Left ventricle myocardium superior (tissue), 1 donor: ENCODE measurements at regions not wholly inside any gene's neighbourhood (a gene's known extent, or its start where the extent isn't known, plus 50 kb on each side); places are given as distances from the start of the nearest gene placed in this dataset.

Experiments
- ATAC-seq: fragments of 200-7000 bp; cut with Tn5 transposase; one replicate; pipeline ENCODE4 v1.9.1; 2020; ENCODE audit warnings: mild to moderate bottlenecking, moderate library complexity
- DNase-seq: peaks from one replicate; pipeline ENCODE4 v3.0.0-alpha.2; 2020
- intact Hi-C: fragments of 100-400 bp; cut with micrococcal nuclease; formaldehyde crosslinking; loops from one replicate; pipeline ENCODE4 v1.11.0; 2022
- donor health status: DM: no; HTN: yes; CAD: no; lungs with severe emphysema.

DNA sequence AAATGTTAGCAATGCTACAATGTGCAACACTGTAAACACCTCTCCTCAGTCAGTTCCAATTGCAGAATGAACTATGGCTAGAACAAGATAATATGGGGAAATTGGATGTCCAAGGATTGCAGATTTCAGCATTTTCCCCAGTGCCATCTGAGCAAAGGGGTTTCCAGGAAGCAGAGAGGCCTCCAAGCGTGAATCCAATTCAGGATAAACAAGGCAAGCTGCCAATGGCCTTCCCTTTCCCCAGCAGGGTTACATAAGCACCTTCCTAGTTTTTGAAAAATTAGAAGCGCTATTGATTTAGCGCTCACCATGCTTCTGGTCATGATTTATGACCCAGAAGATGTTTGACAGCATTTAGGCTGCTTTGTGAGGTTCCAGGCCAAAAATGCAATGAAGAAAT, 223.0 kb upstream of the GATB start:
- ATAC-seq (no peak), DNase-seq (no peak)
- intact Hi-C loops = no loop called here

DNA sequence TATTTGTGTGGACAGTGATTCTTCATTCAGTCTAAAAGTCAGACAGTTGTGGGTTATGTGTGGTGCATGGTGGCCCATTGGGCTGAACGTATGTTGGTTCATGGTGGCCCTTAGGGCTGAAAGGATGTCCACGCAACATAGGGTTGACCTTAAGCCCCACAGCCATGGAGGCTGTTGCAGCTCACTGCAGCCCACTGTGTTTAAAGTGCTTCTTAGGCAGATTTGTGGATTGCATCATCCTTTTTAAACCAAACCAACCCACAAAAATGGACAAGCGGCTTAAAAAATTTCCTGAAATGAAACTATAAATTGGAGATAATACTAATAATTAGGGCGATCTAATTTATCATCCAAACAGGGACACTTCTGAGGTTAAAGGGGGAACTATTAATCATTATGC, 219.0 kb upstream of the GATB start:
- ATAC-seq = no peak
- intact Hi-C loops = no loop called here
- no peak for DNase-seq

DNA sequence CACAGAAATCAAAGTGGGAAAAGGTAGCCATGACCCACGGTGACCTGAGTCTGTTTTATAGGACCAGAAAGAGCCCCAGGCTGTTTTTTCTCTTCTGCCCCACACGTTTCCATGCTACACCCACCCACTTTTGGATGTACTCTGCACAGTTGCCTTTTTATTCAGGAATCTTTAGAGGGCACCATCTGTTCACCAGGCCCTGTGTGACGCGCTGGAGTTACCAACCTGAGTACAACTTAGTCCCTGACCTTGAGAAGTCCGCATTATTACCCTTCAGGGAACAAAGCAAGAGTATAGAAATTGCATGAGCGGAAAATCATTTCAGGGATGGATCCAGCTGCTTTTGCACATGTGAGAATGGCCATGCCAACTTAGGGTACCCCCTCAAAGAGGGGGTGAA, 207.8 kb upstream of the GATB start:
- ATAC-seq (peak; percentile 21), DNase-seq (no peak)
- intact Hi-C loops = no loop called here

DNA sequence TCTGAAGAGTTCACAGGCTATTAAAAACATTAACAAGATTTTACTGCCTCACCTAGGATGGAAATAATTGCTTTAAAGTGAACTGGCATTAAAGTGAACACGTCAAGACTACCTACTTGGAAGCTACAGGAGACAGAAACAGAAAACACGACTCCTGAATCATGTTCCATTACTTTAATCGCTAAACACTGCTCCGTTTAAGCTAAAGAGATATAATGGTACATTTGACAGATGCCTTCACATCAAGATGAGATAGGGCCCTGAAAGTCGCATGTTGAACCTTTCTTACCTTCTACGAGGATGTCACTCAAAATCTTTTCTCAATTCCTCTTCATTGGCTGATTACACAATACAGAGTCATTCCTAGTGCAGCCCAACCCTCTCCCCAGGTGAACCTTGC, 206.3 kb upstream of the GATB start:
- intact Hi-C loops = no loop called here
- no peak for DNase-seq
- ATAC-seq = no peak

DNA sequence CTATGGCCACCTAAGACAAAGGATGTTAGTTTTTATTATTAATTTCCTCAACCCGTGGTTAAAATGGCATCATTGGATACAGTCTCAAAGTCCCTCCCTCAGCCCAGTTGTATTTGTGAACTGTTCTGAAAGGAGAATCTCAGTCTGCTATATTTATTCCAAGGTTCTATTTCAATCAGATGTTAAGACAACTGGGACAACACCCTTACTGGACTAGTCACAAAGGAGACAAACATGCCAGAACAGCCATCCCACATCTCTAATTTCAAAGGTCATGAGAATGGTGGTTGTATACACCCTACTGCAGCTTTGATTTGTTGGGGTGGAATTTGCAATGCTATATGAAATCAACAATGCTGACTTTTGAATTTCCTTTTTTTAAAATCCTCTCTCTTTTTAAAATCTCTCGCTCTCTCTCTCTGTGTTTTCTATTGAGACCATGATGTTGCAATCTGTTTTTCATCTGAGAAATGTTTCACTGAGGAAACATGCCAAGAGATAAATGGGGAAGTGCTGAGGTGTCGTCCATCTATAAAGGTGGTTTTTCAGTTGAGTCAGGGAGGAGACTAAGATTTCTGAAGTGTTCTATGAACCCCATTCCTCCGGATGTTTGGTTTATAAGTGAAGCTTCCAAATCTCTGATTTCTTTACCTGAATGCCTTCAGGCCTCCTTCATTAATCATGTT, 201.5 kb upstream of the GATB start:
- no peak for DNase-seq
- no peak for ATAC-seq
- intact Hi-C loops = no loop called here

DNA sequence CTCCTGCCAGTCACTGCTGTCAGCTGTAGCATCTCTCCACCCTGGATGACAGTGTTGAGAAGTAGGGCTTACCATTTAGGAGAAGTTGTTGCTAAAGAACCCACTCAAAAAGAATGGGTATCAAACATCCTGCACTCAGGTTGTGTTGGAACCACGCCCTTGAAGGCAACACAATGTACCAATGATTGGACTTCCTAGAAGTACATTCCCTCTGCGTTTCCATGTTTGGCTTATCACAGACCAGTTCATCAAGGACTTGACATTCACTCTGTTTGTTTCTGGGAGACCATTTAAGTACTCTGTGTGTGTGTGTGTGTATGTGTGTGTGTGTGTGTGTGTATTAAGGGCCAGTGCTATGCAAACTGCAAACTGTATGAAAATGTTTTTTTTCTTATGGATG, 200.6 kb upstream of the GATB start:
- no peak for DNase-seq
- intact Hi-C loops = no loop called here

DNA sequence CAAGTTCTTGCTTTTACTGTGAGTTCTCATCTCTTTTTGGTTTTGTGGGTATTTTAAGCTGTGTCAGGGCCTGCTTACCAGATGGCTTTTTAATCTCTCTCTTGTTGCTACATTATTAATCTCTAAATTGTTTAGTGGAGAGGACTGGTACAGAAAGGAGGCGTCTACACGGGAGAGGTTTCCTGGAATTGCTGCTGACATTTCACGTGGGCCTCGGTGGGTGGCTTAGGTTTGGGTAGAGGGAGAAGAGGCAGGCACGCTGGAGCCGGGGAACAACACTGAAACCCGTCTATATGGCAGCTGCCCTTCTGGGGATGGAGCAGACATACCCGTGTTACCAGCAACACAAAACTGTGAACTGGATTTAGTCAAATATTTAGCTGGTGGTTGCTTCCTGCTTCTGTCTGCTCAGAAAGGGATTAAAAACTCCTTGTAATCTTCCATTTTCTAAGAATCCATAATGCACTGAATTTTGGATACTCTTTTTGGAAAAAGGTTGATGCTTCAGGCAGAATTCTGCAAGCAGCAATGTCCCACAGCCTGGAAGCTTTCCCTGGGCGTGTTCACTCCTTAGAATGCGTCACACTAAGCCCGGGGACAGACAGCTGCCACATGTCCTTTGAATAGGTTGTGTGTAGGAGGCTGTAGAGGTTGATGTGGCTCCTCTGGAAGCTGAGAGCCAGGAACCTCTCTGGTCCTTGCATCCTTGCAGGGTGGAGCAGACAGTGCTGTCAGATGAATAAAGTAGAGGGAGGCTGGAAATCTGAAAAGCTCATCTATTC, 199.8 kb upstream of the GATB start:
- peak; percentile 52 for ATAC-seq
- intact Hi-C loops = no loop called here
- DNase-seq = no peak

More for the DNA sequence above, 200.6 kb upstream of the GATB start:
- peak; percentile 82 for ATAC-seq

DNA sequence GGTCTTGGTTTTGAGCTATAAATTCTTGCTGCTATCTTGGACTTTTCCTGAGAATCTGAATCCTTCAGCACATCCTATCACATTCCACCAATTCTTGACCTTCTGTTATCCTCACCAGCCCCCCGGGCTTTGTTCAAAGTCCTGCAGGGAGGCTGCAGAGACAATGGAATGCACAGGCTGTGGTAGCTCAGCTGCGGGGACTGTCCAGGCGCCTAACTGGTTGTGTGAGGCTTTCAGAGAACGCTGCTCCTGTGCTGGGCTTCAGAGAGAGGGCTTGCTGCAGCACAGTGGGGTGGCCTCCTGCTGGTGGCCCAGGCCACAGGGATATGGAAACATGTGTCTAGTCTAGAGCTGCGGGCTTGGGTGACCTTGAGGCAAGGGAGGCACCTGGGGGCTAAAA, 196.3 kb upstream of the GATB start:
- ATAC-seq (peak; percentile 61), DNase-seq (peak; percentile 34)
- intact Hi-C loops = no loop called here

DNA sequence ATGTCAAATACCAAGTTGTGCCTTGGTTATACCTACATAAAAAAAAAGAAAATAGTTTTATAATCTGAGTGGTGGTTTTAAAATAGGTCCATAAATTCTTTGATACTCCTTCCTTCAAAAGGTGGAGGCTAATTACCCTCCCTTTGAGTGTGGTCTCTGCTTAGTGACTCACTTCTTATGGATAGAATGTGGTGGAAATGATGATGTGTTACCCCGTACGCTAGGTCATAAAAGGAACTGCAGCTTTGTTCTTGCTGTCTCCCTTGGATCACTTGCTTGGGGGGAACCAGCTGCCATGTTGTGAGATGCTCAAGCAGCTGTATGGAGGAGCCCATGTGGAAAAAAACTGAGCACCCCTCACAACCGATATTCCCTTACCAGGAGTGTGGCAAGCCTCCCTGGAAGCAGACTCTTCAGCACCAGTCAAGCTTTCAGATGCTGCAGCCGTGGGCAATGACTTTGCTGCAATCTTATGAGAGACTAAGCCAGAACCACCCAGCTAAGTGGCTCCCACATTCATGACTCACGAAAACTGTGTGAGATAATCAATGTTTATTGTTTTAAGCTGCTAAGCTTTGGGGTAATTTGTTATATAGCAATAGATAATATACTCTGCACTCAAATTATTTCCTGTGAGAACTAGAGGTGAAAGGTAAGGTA, 195.0 kb upstream of the GATB start:
- intact Hi-C loops = no loop called here
- no peak for DNase-seq
- ATAC-seq = no peak

DNA sequence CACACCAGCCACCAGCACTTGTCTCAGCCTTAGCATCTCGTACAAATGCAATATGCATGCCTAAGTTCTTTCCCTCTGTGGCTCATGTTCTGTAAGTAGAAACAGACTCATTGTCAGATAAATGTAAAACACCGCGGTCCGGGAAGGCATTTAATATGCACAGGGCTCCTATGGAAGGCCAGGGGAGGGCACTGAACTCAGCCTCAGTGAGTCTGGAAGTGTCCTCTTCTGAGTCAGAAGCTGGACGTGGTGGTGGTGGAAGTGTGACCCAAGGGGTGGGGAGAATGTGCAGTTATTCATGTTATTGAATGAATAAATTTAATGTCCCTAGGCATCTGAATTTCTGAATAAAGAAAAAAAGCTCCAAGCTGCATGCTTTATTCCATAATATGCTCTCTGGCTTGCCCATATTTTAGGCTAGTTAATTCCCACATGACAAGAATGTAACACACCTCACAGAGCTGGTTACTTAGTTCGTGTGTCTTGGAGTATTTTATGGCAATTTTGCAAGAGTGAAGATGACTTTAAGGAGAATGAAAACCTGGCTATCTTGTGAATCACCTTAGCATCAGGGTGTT, 193.1 kb upstream of the GATB start:
- intact Hi-C loops = no loop called here
- ATAC-seq (no peak), DNase-seq (no peak)

DNA sequence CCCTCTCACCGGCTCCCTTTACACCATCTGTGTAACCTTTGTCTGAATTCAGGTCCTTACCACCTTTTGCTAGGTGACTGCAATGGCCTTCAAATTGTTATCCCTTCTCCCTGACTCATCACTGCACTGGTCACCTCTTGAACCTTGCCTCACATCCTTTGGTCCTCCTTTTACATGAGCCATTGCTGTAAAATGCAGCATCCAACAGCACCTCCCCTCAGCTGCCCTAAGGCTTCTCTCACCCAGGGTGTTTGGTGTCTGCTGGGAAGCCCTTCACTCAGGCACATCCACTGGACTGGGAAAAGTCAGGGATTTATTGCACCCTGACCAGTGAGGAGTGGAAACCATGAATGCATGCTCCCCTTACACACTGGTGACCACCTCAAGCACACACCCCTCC, 192.5 kb upstream of the GATB start:
- ATAC-seq = no peak
- no peak for DNase-seq
- intact Hi-C loops = no loop called here

DNA sequence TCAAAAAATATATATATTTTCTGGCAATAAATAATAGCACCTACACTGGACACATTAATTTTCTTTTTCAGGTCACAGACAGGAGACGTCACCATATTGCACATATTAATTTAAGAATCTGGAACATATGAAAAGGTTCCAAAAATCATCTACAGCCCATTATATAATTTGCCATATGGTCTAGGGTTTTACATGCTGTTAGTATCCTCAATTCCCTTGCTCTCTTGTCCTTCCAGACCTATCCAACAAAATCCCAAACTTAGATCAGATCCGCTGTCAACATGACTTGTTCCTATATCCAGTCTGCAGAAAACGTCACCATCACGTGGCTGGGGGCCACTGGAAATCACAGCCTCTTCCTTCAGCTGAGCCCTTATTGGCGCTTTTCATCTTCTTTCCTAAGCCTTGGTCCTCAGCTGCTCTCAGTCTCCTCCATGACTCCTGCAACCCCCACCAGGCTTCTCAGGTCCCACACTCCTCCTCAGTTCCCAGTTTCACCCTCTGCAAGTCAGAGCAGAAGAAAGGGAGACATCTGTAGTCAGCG, 192.0 kb upstream of the GATB start:
- DNase-seq (no peak), ATAC-seq (no peak)
- intact Hi-C loops = no loop called here

DNA sequence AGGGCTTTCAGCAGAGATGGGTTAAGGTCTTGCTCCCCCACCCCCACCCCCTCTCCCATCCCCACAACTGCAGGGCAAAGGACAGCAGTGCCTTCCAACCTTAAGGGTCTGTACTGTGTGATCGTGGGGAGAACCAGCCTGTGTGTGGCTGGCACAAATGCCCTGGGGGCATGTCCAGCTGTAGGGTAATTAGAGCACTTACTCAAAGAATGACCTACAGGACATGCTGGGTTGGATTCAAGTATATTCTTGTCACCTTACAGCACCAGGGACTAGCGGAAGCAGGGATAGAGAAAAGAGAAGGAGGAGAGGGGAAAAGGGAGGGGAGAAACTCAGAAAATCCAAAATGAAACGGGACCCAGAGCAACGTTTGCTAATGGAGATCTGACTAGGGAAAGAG, 191.3 kb upstream of the GATB start:
- DNase-seq (no peak), ATAC-seq (no peak)
- intact Hi-C loops = no loop called here

DNA sequence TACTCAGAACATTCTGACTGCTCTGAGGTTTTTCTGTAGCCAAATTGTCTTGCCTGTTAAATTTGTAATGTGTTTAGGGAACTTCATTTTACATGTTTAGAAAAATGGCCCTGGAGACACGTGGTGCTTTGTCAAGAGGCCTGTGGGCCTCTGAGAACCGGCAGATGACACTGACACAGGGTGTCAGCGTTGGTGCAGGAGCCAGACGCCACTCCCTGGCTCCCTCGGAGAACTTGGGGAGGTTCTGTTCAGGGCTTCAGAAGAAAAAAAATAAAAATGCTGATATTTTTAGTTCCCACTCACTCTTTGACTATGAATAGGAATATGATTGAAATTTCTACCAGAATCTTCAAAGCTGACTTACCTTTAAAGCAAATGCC, 190.9 kb upstream of the GATB start:
- intact Hi-C loops = no loop called here
- ATAC-seq (no peak), DNase-seq (no peak)

DNA sequence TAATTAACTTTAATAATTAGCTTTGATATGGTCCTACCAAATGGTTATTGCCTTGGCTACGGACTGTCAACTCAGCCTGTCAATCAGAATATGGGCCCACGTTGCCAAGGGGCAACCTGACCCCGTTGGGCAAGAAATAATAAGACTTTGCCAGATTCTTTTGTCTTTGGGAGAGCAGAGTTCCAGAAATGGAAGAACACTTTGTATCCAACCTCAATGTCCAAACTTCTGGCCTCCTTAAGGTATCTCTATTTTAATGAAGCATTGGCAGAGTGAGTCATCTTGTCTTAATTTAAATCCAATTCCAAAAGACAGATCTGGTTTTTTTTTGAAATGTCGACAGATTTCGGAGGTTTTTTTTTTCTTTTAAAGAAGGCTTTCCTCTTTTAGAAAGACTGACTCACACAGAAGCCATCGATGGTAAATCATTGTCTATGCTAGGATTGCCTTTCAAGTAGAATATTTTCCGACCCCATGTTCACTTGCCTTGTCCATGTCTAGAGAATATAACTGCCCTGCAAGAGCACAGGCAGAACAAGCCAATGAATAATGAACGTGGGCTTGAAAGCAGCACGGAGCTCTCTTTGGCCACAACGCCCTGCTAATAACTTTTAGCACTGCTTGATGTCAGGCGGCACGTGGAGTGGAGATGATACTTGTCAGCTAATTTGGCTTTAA, 190.3 kb upstream of the GATB start:
- intact Hi-C loops = no loop called here
- no peak for DNase-seq
- no peak for ATAC-seq

DNA sequence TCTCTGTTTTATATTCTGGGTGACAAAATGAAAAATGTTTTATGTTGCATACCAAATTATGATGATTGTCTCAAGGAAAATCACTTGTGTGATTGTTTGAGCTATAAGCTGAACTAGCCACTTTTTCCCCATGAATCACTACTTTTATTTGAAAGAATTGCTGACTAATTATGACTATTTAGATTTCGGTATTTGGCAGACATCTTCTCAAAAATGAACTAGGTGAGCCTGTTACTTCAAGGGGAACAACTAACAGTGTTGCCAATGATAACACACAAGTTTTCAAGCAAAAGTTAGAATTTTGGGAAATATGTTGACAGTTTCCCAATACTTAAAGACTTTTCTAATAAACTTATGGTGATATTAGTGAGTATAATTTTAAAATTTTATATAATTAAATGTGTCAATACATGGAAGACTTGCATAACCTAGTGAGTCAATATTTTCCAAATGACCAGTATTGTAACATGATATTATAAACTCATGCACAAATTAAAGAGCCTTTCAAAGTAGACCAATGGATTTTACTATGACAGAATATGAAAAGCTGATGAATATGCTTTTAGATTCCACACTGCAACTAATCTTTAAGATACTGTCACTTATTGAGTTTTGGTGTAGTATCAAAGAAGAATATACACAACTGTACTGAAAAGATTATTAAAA, 187.7 kb upstream of the GATB start:
- DNase-seq (no peak), ATAC-seq (no peak)
- intact Hi-C loops = no loop called here

DNA sequence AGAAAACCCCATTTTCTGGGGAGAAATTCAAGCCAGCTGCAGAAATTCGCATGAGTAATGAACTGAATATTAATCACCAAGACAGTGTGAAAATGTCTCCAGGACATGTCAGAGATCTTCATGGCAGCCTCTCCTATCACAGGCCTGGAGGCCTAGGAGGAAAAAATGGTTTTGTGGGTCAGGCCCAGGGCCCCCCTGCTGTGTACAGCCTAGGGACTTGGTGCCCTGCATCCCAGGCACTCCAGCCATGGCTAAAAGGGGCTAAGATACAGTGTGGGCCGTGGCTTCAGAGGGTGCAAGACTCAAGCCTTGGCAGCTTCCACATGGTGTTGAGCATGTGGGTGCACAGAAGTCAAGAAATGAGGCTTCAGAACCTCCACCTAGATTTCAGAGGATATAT, 185.9 kb upstream of the GATB start:
- intact Hi-C loops = no loop called here
- DNase-seq (no peak), ATAC-seq (no peak)

DNA sequence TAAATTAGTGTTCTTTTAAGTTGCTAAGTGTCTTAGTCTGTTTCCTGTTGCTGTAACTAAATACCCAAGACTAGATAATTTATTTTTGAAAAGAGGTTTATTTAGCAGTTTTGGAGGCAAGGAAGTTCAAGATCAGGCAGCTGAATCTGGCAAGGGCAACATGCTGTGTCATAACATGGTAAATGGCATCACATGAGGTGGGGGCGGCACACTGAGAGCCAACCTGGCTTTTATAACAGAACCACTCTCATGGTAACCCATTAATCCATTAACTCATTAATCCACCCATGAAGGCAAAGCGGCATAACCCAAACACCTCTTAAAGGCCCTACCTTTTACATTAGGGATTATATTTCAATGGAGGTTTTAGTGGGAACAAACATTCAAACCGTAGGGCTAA, 182.2 kb upstream of the GATB start:
- intact Hi-C loops = no loop called here
- no peak for DNase-seq
- ATAC-seq = no peak
